RWPE1 (cell line): ENCODE measurements at regions not wholly inside any gene's neighbourhood (a gene's known extent, or its start where the extent isn't known, plus 50 kb on each side); places are given as distances from the start of the nearest gene placed in this dataset.

Experiments used
- CTCF ChIA-PET: fragments of 350-600 bp; sonication (Branson Sonifier 250); formaldehyde crosslinking; extraction: SDS; loops from one replicate; lab custom pipeline; 2021; lab: Yijun Ruan, JAX
- POLR2A ChIA-PET: fragments of 400-600 bp; formaldehyde crosslinking; extraction: SDS; loops from one replicate; lab custom pipeline; 2020; ENCODE audit warnings: antibody characterized with exemption; ENCODE audit not compliant: low non-redundant PET; lab: Yijun Ruan, JAX
- DNase-seq: peaks from one replicate; pipeline ENCODE4 v3.0.0; 2012; ENCODE audit warnings: low spot score
- H3K27ac ChIP-seq: fragments of 450-650 bp; 2 replicates; pipeline ENCODE4 v1.5.1; 2017
- CTCF ChIP-seq: fragments of 450-650 bp; conservative IDR thresholded peaks from 2 replicates; pipeline ENCODE4 v1.5.1; 2017; ENCODE audit warnings: low read depth, mild to moderate bottlenecking

DNA sequence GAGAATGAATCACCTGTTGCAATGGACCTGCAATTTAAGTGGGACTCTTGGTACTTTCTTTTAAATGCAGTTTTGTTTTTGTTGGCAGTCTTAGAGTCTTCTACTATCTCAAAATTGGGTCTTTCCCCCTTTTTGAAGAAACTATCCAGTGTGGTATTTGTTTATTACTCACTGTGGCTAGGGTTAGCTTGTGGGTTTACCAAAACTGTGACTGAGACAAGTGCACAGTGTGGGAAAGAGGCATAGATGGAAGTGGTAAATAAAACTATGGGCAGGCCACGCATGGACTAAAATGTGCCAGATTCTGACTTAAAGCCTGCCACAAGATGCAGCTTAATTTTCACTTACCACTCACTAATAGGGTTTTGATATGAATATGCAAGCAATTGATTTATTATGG, 1441.7 kb downstream of the PLA2G4A start:
- no peak for TF ChIP-seq CTCF
- DNase-seq, result no peak
- no peak overlapping the region for H3K27ac ChIP-seq
- POLR2A ChIA-PET, result no interaction called here
- CTCF ChIA-PET, result no interaction called here

DNA sequence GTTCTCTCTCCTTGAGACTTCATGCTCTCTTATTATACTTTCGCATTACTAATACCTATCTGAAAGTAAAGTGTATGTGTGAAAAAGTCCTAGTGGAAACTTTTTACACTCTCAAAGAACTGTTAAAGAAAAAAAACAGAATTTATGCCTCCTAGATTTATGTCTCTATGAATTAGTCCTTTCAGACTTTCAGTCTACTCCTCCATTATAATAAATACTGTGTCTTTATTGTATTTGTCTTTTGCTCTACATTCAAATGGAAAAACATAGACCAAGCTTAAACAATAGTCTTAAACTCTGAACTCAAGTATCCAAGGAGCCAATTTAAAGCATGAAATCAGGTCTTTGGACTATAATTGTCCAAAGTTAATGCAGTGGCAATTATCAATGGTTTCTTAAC, 1449.0 kb downstream of the PLA2G4A start:
- no peak overlapping the region for H3K27ac ChIP-seq
- TF ChIP-seq CTCF, result no peak
- ChIA-PET POLR2A (no interaction called here), CTCF (no interaction called here)
- no peak for DNase-seq

DNA sequence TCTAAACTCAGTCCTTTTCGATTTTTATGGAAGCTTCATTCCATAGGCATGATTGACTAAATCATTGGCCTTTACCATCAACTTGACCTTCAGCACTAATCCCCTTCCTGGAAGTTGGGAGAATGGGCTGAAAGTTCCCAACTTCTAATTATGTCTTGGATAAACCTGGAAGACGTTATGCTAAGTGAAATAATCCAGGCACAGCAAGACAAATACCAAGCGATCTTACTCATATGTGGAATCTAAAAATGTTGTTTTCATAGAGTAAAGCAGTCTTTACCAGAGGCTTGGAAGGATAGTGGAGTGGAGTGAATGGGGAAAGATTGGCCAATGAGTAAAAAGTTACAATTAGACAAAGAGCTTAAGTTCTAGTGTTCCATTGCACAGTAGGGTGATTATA, 1453.2 kb downstream of the PLA2G4A start:
- no peak overlapping the region for H3K27ac ChIP-seq
- no peak for DNase-seq
- TF ChIP-seq CTCF, result no peak
- CTCF ChIA-PET, result no interaction called here
- POLR2A ChIA-PET, result no interaction called here

- H3K27ac ChIP-seq, result no peak overlapping the region
- DNase-seq, result no peak
- CTCF ChIA-PET, result no interaction called here
- no peak for TF ChIP-seq CTCF
- POLR2A ChIA-PET, result no interaction called here
Measured at GRCh38 chr1:188295157-188295556, 1466.4 kb downstream of the PLA2G4A start.

DNA sequence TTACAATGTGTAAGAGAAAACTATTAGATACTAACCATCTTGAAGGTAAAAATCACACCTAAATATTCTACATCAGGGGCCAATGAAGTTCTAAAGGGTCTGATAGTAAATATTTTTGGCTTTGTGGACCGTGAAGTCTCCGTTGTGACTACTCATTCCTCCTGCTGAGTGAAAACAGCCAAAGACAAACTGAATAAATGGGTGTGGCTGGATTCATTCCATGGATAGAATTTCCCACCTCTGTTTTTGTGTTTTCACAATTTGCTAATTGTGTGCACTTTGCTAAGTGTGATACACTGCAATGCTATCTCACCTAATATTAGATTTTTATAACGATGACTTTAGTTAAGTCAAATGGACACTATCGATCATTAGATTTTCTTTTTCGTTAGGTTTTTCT, 1474.0 kb downstream of the PLA2G4A start:
- CTCF ChIA-PET, result no interaction called here
- TF ChIP-seq CTCF, result no peak
- DNase-seq, result no peak
- POLR2A ChIA-PET, result no interaction called here
- no peak overlapping the region for H3K27ac ChIP-seq

GRCh38 chr1:188314557-188315137, 1485.9 kb downstream of the PLA2G4A start:
- ChIA-PET CTCF (interaction anchor here (0.6 to 0.7 kb wide), 2 partner anchors 87 to 1175 kb away, joined by 3 to 4 read pairs; no protein-coding TSS in a partner anchor), POLR2A (no interaction called here)
- no peak overlapping the region for H3K27ac ChIP-seq
- TF ChIP-seq CTCF, result no peak
- DNase-seq, result no peak

GRCh38 chr1:188317894-188318293, 1489.1 kb downstream of the PLA2G4A start:
- ChIA-PET POLR2A (no interaction called here), CTCF (interaction anchor here (0.6 kb wide), 1 partner anchor 83 kb away, joined by 3 read pairs; no protein-coding TSS in a partner anchor)
- no peak overlapping the region for H3K27ac ChIP-seq
- TF ChIP-seq CTCF, result no peak
- DNase-seq, result no peak
